ENCODE measurements at regions not wholly inside any gene's neighbourhood (a gene's known extent, or its start where the extent isn't known, plus 50 kb on each side); places are given as distances from the start of the nearest gene placed in this dataset.

DNA sequence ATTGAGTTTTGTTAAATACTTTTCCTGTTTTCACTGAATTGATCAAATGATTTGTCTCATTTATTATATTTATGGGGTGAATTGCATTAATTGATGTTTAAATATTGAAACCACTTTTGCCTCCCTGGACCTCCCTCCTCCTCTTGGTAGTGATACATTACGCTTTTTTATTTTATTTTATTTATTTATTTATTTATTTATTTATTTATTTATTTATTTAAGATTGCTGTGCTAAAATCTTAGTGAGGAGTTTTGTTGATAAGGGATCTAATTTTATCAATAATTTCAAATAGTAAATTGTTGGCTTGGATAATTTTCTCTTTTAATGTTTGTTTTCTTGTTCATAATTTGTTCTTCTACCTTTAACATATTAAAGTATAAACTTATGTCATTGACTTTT lies 1281.0 kb upstream of the NXPH2 start:
- WGBS, 2 donors = 91 to 95% methylated on average over 1 of the region's 1 CpG
- no peaks in the 10 kb centered on the region for H3K27me3 ChIP-seq
- H3K36me3 ChIP-seq (ENCODE audit: low read depth, missing control alignments) = no peaks in the 10 kb centered on the region
- H3K9me3 ChIP-seq = no peaks in the 10 kb centered on the region
- H3K4me3 ChIP-seq = no peak overlapping the region
- TF ChIP-seq POLR2A (IDR thresholded peaks at IDR 0.05) = no peak
- TF ChIP-seq, protein P1, sequence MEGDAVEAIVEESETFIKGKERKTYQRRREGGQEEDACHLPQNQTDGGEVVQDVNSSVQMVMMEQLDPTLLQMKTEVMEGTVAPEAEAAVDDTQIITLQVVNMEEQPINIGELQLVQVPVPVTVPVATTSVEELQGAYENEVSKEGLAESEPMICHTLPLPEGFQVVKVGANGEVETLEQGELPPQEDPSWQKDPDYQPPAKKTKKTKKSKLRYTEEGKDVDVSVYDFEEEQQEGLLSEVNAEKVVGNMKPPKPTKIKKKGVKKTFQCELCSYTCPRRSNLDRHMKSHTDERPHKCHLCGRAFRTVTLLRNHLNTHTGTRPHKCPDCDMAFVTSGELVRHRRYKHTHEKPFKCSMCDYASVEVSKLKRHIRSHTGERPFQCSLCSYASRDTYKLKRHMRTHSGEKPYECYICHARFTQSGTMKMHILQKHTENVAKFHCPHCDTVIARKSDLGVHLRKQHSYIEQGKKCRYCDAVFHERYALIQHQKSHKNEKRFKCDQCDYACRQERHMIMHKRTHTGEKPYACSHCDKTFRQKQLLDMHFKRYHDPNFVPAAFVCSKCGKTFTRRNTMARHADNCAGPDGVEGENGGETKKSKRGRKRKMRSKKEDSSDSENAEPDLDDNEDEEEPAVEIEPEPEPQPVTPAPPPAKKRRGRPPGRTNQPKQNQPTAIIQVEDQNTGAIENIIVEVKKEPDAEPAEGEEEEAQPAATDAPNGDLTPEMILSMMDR (IDR thresholded peaks at IDR 0.05) = no peak
- no peak for DNase-seq
- intact Hi-C loops (cut with DNase I; ENCODE audit: low total_unique reads) = no loop called here
- H3K4me1 ChIP-seq = no peaks in the 10 kb centered on the region
- H3K27ac ChIP-seq = no peak overlapping the region

DNA sequence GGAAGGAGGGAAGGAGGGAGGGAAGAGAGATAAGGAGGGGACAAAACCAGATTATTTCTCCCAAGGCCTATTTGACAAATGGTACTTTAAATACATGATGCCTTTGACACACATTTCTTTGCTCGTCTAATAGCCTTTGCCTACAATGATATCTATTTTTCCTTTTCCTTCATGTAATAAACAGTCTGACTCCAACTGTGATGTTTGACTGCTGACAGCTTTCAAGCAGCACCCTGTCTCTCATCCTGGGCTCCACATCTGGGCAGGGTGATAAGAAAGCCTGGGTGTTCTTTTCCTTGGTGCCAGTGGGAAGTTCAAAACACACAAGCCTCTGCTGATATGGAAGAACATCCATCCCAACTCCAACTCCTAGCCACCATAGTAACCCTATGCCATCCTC lies 1277.7 kb upstream of the NXPH2 start:
- Histone ChIP-seq H3K36me3 (ENCODE audit: low read depth, missing control alignments) (no peaks in the 10 kb centered on the region), H3K27me3 (no peaks in the 10 kb centered on the region), H3K4me3 (no peak overlapping the region), H3K9me3 (no peaks in the 10 kb centered on the region), H3K4me1 (no peaks in the 10 kb centered on the region), H3K27ac (no peak overlapping the region)
- intact Hi-C loops (cut with DNase I; ENCODE audit: low total_unique reads) = no loop called here
- 55 to 79% methylated on average over 1 of the region's 1 CpG for WGBS, 2 donors
- no peak for DNase-seq
- TF ChIP-seq POLR2A (IDR thresholded peaks at IDR 0.05) = no peak
- TF ChIP-seq, protein P1 (IDR thresholded peaks at IDR 0.05) = no peak

DNA sequence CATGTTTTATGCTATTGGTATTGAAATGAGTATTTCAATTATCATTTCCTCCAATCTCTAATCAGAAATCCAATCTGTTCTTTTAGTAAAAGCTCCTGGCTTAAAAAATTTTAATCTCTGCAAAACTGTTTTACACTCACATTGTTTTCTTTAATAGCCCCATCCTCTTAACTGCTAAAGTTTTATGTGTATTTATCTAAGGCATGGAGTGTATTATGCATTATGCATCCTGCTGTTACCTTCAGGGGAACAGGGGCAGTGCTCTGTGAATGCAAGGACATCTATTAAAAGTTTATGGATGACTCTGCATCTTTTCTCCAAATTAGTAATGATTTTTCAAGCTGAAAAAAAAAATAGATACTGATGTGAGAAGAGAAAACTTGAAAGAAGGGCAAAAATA lies 1261.6 kb upstream of the NXPH2 start:
- no peaks in the 10 kb centered on the region for H3K27me3 ChIP-seq
- no peak for DNase-seq
- H3K4me3 ChIP-seq = no peak overlapping the region
- no peak for TF ChIP-seq POLR2A (IDR thresholded peaks at IDR 0.05)
- TF ChIP-seq, protein P1 (IDR thresholded peaks at IDR 0.05) = no peak
- no peaks in the 10 kb centered on the region for H3K36me3 ChIP-seq (ENCODE audit: low read depth, missing control alignments)
- intact Hi-C loops (cut with DNase I; ENCODE audit: low total_unique reads) = no loop called here
- H3K27ac ChIP-seq = no peak overlapping the region
- no peaks in the 10 kb centered on the region for H3K9me3 ChIP-seq
- no peaks in the 10 kb centered on the region for H3K4me1 ChIP-seq

DNA sequence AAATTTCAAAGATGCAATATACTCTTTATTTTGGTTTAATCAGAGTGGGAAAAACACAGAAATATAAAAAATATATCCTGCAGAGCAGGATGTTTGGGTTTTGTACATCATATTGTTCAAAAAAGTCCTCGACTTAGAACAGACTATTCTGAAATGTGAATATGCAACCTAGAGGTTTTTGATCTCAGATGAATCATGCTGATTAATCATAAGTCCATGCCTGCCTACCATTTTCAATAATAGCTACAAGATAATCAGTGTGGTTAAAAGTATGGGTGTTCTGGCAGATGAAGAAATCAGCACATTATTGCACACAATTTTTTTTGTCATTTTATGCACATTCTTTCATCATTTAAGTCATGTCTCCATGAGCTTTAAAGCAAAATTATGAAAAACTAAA lies 1261.0 kb upstream of the NXPH2 start:
- H3K9me3 ChIP-seq = no peaks in the 10 kb centered on the region
- TF ChIP-seq, protein P1 (IDR thresholded peaks at IDR 0.05) = no peak
- no peaks in the 10 kb centered on the region for H3K27me3 ChIP-seq
- no peak overlapping the region for H3K27ac ChIP-seq
- H3K36me3 ChIP-seq (ENCODE audit: low read depth, missing control alignments) = no peaks in the 10 kb centered on the region
- no peaks in the 10 kb centered on the region for H3K4me1 ChIP-seq
- WGBS, 2 donors = 88 to 89% methylated on average over 1 of the region's 1 CpG
- DNase-seq = no peak
- H3K4me3 ChIP-seq = no peak overlapping the region
- intact Hi-C loops (cut with DNase I; ENCODE audit: low total_unique reads) = no loop called here

DNA sequence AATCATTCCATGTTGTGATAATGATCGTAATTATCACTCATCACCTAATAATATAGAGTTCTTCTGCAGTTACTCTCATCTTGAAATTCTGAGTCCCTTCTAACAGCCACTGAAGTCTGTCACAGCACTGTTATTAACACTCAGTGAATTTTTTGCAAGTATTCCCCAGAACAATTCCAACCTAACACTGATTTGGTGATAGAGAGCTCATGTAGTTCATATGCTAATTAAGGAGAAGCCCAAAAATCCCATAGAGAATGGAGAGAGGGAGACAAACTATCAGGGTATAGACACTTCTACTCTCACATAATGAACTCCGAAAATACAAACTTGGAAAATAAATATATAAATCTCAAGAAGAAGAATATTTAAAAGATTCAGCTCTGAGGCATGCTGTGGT lies 1253.4 kb upstream of the NXPH2 start:
- H3K9me3 ChIP-seq = no peaks in the 10 kb centered on the region
- intact Hi-C loops (cut with DNase I; ENCODE audit: low total_unique reads) = no loop called here
- no peaks in the 10 kb centered on the region for H3K36me3 ChIP-seq (ENCODE audit: low read depth, missing control alignments)
- H3K4me1 ChIP-seq = no peaks in the 10 kb centered on the region
- no peak overlapping the region for H3K27ac ChIP-seq
- no peaks in the 10 kb centered on the region for H3K27me3 ChIP-seq
- TF ChIP-seq POLR2A (IDR thresholded peaks at IDR 0.05) = no peak
- TF ChIP-seq, protein P1 (IDR thresholded peaks at IDR 0.05) = no peak
- WGBS, 2 donors = 93 to 94% methylated on average over 2 of the region's 2 CpGs
- DNase-seq = no peak
- no peak overlapping the region for H3K4me3 ChIP-seq

Measured in testis (tissue), 2 donors.